Mesenchymal stem cell (in vitro differentiated cells and primary cell): ENCODE measurements at regions not wholly inside any gene's neighbourhood (a gene's known extent, or its start where the extent isn't known, plus 50 kb on each side); places are given as distances from the start of the nearest gene placed in this dataset.

Experiments used
- DNase-seq: peaks from one replicate; pipeline ENCODE4 v3.0.0-alpha.2; 2013
- H2AFZ ChIP-seq: one replicate; pipeline ENCODE4 v1.6.1; 2013; ENCODE audit warnings: low read depth, mild to moderate bottlenecking, control low read depth, inconsistent platforms, low read length, moderate library complexity
- H2AK5ac ChIP-seq: 2 replicates; pipeline ENCODE4 v1.6.1; 2013; ENCODE audit warnings: low read length, moderate library complexity, mild to moderate bottlenecking, inconsistent platforms; ENCODE audit not compliant: severe bottlenecking
- H2BK120ac ChIP-seq: one replicate; pipeline ENCODE4 v1.6.1; 2013; ENCODE audit warnings: low read depth, mild to moderate bottlenecking, inconsistent platforms, low read length, moderate library complexity
- H2BK12ac ChIP-seq, 2 experiments: one replicate each; pipeline ENCODE4 v1.6.1; 2013; ENCODE audit warnings: inconsistent platforms in 2 of 2, low read length in 2 of 2, mild to moderate bottlenecking in 2 of 2, moderate library complexity in 2 of 2, control low read depth in 1 of 2
- H2BK15ac ChIP-seq: one replicate; pipeline ENCODE4 v1.6.1; 2013; ENCODE audit warnings: mild to moderate bottlenecking, low read depth, inconsistent platforms; ENCODE audit not compliant: poor library complexity, severe bottlenecking
- H2BK5ac ChIP-seq: 2 replicates; pipeline ENCODE4 v1.6.1; 2013; ENCODE audit warnings: low read depth, mild to moderate bottlenecking, low read length, control low read depth, inconsistent platforms; ENCODE audit not compliant: poor library complexity, severe bottlenecking
- H3K14ac ChIP-seq, 2 experiments: one replicate each; pipeline ENCODE4 v1.6.1; 2013; ENCODE audit warnings: inconsistent platforms in 2 of 2, low read length in 2 of 2, control low read depth in 1 of 2, mild to moderate bottlenecking in 1 of 2, moderate library complexity in 1 of 2
- H3K18ac ChIP-seq, 2 experiments: one replicate each; pipeline ENCODE4 v1.6.1; 2013; ENCODE audit warnings: inconsistent platforms in 2 of 2, low read length in 2 of 2, control low read depth in 1 of 2, low read depth in 1 of 2, mild to moderate bottlenecking in 1 of 2
- H3K23ac ChIP-seq, 2 experiments: one replicate each; pipeline ENCODE4 v1.6.1; 2013; ENCODE audit warnings: inconsistent platforms in 2 of 2, low read length in 2 of 2, mild to moderate bottlenecking in 2 of 2, moderate library complexity in 2 of 2, control low read depth in 1 of 2
- H3K27ac ChIP-seq: 2 replicates; pipeline ENCODE4 v1.5.1; 2013; ENCODE audit warnings: mild to moderate bottlenecking, moderate library complexity, low read length, control low read depth, inconsistent platforms; ENCODE audit not compliant: poor library complexity, severe bottlenecking
- H3K27me3 ChIP-seq, 2 experiments: 2 replicates each; pipeline versions ENCODE4 v1.6.1 to v1.7.0; 2013; ENCODE audit warnings: low read length in 2 of 2, mild to moderate bottlenecking in 2 of 2, moderate library complexity in 2 of 2, control low read depth in 1 of 2, inconsistent platforms in 1 of 2; ENCODE audit not compliant: control insufficient read depth in 1 of 2, insufficient read depth in 1 of 2
- H3K36me3 ChIP-seq, 2 experiments: 2 replicates each; pipeline versions ENCODE4 v1.6.1 to v1.7.0; 2013; ENCODE audit warnings: low read length in 2 of 2, control low read depth in 1 of 2, inconsistent platforms in 1 of 2, low read depth in 1 of 2, mild to moderate bottlenecking in 1 of 2; ENCODE audit not compliant: insufficient read depth in 2 of 2, control insufficient read depth in 1 of 2
- H3K4ac ChIP-seq, 2 experiments: one replicate each; pipeline ENCODE4 v1.6.1; 2013; ENCODE audit warnings: inconsistent platforms in 2 of 2, low read length in 2 of 2, mild to moderate bottlenecking in 2 of 2, moderate library complexity in 2 of 2, control low read depth in 1 of 2, low read depth in 1 of 2
- H3K4me1 ChIP-seq: 2 replicates; pipeline ENCODE4 v1.6.1; 2013; ENCODE audit warnings: low read depth, low read length, control low read depth; ENCODE audit not compliant: control insufficient read depth, insufficient read depth
- H3K4me2 ChIP-seq: 2 replicates; pipeline ENCODE4 v1.6.1; 2013; ENCODE audit warnings: low read length, mild to moderate bottlenecking, inconsistent platforms; ENCODE audit not compliant: poor library complexity, severe bottlenecking
- H3K4me3 ChIP-seq, 2 experiments: 2 replicates each; pipeline versions ENCODE4 v1.5.1 to v1.7.0; 2013; ENCODE audit warnings: low read length in 2 of 2, mild to moderate bottlenecking in 2 of 2, control low read depth in 1 of 2, low read depth in 1 of 2; ENCODE audit not compliant: insufficient read depth in 1 of 2
- H3K79me1 ChIP-seq: replicated peaks from 2 replicates; pipeline ENCODE4 v1.6.1; 2013; ENCODE audit warnings: mild to moderate bottlenecking, control low read depth, low read length, inconsistent platforms; ENCODE audit not compliant: poor library complexity, severe bottlenecking
- H3K9ac ChIP-seq: 2 replicates; pipeline ENCODE4 v1.7.0; 2013; ENCODE audit warnings: mild to moderate bottlenecking, low read length, moderate library complexity
- H3K9me3 ChIP-seq: 2 replicates; pipeline ENCODE4 v1.7.0; 2013; ENCODE audit warnings: mild to moderate bottlenecking, low read length; ENCODE audit not compliant: control insufficient read depth
- H4K8ac ChIP-seq: one replicate; pipeline ENCODE4 v1.6.1; 2013; ENCODE audit warnings: inconsistent platforms, mild to moderate bottlenecking, low read length, moderate library complexity
- H4K91ac ChIP-seq: one replicate; pipeline ENCODE4 v1.6.1; 2013; ENCODE audit warnings: mild to moderate bottlenecking, low read length, inconsistent platforms
- WGBS: methylation state at CpG from one replicate; pipeline ENCODE4 v1.1.7; 2013; ENCODE audit warnings: mixed read lengths; 5-methylcytosine and 5-hydroxymethylcytosine counted together

- H3K14ac ChIP-seq: no peak overlapping the region
- no peak overlapping the region for H2AFZ ChIP-seq
- no peak for DNase-seq
- no peak overlapping the region for H3K4ac ChIP-seq
- H3K18ac ChIP-seq: no peak overlapping the region
- no peak overlapping the region for H2AK5ac ChIP-seq
- no peak overlapping the region for H3K23ac ChIP-seq
- H2BK120ac ChIP-seq: no peak overlapping the region
- no peak overlapping the region for H4K8ac ChIP-seq
- H4K91ac ChIP-seq: no peak overlapping the region
- no peaks in the 10 kb centered on the region for H3K79me1 ChIP-seq
- no peak overlapping the region for H3K4me3 ChIP-seq
- H2BK5ac ChIP-seq: no peak overlapping the region
- no peak overlapping the region for H2BK15ac ChIP-seq
- H3K4me2 ChIP-seq: no peak overlapping the region
- no peaks in the 10 kb centered on the region for H3K27me3 ChIP-seq
- no peaks in the 10 kb centered on the region for H3K4me1 ChIP-seq
- H3K36me3 ChIP-seq: no peaks in the 10 kb centered on the region
- H3K9me3 ChIP-seq: no peaks in the 10 kb centered on the region
- H3K27ac ChIP-seq: no peak overlapping the region
- no peak overlapping the region for H3K9ac ChIP-seq
- no peak overlapping the region for H2BK12ac ChIP-seq
Measured at GRCh38 chr2:67982956-67983355, 79.8 kb downstream of the C1D start.

- no peak overlapping the region for H3K27ac ChIP-seq
- 67% methylated on average over 2 of the region's 2 CpGs for WGBS
- H3K4ac ChIP-seq: no peak overlapping the region
- no peaks in the 10 kb centered on the region for H3K9me3 ChIP-seq
- H4K91ac ChIP-seq: no peak overlapping the region
- DNase-seq: no peak
- H3K14ac ChIP-seq: no peak overlapping the region
- no peak overlapping the region for H3K18ac ChIP-seq
- H2BK120ac ChIP-seq: no peak overlapping the region
- no peak overlapping the region for H4K8ac ChIP-seq
- H2BK15ac ChIP-seq: no peak overlapping the region
- H3K4me1 ChIP-seq: no peaks in the 10 kb centered on the region
- no peak overlapping the region for H3K4me2 ChIP-seq
- H3K23ac ChIP-seq: no peak overlapping the region
- H3K79me1 ChIP-seq: no peaks in the 10 kb centered on the region
- no peak overlapping the region for H2BK5ac ChIP-seq
- H2AK5ac ChIP-seq: no peak overlapping the region
- H3K9ac ChIP-seq: no peak overlapping the region
- no peaks in the 10 kb centered on the region for H3K36me3 ChIP-seq
- H3K4me3 ChIP-seq: no peak overlapping the region
- H2BK12ac ChIP-seq: no peak overlapping the region
- no peak overlapping the region for H2AFZ ChIP-seq
- H3K27me3 ChIP-seq: no peaks in the 10 kb centered on the region
Measured at GRCh38 chr2:67984600-67984999, 78.2 kb downstream of the C1D start.

- Histone ChIP-seq H2AFZ (no peak overlapping the region), H3K9ac (no peak overlapping the region), H2BK120ac (no peak overlapping the region), H3K18ac (no peak overlapping the region), H3K36me3 (no peaks in the 10 kb centered on the region), H2BK5ac (no peak overlapping the region), H3K14ac (no peak overlapping the region), H3K79me1 (no peaks in the 10 kb centered on the region), H3K4me2 (no peak overlapping the region), H2AK5ac (no peak overlapping the region), H3K4me1 (no peaks in the 10 kb centered on the region), H3K27me3 (no peaks in the 10 kb centered on the region), H3K27ac (no peak overlapping the region), H3K9me3 (no peaks in the 10 kb centered on the region), H3K4me3 (no peak overlapping the region), H4K8ac (no peak overlapping the region), H3K23ac (no peak overlapping the region), H2BK15ac (no peak overlapping the region), H4K91ac (no peak overlapping the region), H3K4ac (no peak overlapping the region), H2BK12ac (no peak overlapping the region)
- WGBS: 100% methylated on average over 2 of the region's 2 CpGs
- DNase-seq: no peak
Measured at GRCh38 chr2:67985586-67985985, 77.2 kb downstream of the C1D start.

GRCh38 chr2:67986258-67986657 is 76.5 kb downstream of the C1D start:
- Histone ChIP-seq H3K4me1 (no peaks in the 10 kb centered on the region), H3K27ac (no peak overlapping the region), H3K4ac (no peak overlapping the region), H3K23ac (no peak overlapping the region), H4K8ac (no peak overlapping the region), H3K4me2 (no peak overlapping the region), H3K27me3 (no peaks in the 10 kb centered on the region), H3K36me3 (no peaks in the 10 kb centered on the region), H3K79me1 (no peaks in the 10 kb centered on the region), H3K18ac (no peak overlapping the region), H2BK12ac (no peak overlapping the region), H3K14ac (no peak overlapping the region), H4K91ac (no peak overlapping the region), H3K9me3 (no peaks in the 10 kb centered on the region), H3K9ac (no peak overlapping the region), H2AFZ (no peak overlapping the region), H2BK120ac (no peak overlapping the region), H3K4me3 (no peak overlapping the region), H2BK15ac (no peak overlapping the region), H2BK5ac (no peak overlapping the region), H2AK5ac (no peak overlapping the region)
- DNase-seq: no peak
- WGBS: no CpG with 5 or more reads among the region's 2 CpGs
